GM18507 (cell line): ENCODE measurements at regions not wholly inside any gene's neighbourhood (a gene's known extent, or its start where the extent isn't known, plus 50 kb on each side); places are given as distances from the start of the nearest gene placed in this dataset.

Experiments
- DNase-seq: peaks from one replicate; pipeline ENCODE4 v3.0.0; 2011; ENCODE audit warnings: low read depth; ENCODE audit not compliant: insufficient read length; ENCODE audit errors: extremely low spot score
- FAIRE-seq: peaks from 2 replicates; lab custom pipeline; 2011; peaks lifted over from hg19 to GRCh38; lab: Jason Lieb, UNC

DNA sequence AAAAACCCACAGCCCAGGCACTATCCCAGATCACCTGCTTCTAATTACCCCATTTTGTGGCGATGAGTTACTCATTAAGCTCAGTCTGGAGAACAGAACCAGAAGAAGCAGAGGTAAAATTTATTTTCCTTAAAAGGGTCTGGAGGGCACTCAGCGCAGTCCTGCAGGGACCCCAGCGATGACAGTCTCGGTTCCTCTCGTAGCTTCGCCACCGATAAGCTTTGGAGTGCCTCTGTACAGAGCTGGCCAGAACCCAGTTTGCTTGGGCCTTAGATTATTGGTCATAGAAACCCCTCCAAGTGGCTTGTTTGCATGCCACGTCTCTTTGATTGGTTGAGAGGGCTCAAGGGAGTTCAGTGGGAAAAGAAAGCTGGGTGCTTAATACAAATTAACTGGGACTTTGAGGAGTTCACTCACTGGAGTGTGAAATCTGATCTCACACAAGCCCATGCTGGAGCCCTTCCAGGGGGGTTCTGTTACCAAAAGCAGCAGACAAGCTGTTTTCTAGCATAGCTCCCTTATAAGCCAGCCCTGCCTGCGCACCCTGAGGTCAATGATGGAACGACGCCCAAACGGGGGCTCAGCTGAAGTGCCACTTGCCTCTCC, 158.5 kb upstream of the ARID1B start:
- FAIRE-seq: no peak
- DNase-seq: no peak

DNA sequence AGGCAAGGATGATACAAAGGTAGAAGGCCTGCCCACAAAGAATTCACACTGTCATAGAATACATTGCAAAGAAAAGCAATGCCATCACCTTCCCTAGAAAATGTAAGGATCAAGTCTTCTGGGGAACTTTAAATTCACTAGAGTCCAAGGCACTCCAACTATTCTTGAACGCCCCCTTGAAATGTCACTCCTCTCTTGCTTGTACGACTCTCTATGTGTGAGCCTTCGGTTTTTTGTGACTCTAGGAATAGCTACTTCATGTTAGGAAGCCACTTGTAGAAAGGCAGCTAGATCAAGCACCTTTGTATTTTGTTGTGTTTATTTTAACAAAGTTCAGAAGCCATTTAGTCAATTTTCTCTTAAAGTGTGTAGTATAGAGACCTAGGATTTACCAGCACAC, 159.2 kb upstream of the ARID1B start:
- DNase-seq (no peak), FAIRE-seq (no peak)

DNA sequence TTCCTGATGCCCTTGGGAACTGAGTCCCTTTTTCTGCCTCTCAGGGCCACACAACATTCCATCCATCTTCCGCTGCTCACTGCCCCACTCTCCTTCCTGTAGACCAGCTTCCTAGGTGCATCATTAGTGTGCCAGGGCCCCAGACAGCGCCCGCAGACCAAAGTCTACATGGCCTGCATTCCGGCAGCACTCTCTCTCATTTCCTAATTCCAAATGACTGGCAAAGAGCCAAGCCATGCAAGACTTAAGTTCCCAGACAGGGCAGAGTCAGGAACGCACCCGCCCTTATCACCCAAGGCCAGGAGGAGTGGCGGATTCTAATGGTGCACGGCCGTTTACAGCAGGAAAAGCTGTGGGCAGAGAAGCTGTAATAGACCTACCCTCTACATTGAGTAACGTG, 159.8 kb upstream of the ARID1B start:
- DNase-seq: no peak

DNA sequence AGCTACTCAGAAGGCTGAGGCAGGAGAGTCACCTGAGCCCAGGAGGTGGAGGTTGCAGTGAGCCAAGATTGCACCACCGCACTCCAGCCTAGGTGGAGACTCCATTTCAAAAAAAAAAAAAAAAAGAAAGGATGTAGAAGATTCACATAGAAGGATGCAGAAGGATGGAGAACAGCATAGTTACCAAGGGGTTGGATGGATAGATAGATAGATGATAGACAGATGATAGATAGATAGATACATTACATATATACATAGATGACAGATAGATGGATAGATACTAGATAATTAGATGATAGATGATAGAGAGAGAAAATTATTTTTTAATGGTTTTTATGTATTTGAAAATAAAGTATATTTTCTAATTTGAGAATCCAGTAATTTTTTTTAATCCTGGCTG, 160.7 kb upstream of the ARID1B start:
- DNase-seq (no peak), FAIRE-seq (no peak)

More for the DNA sequence above, 159.8 kb upstream of the ARID1B start:
- no peak for FAIRE-seq

DNA sequence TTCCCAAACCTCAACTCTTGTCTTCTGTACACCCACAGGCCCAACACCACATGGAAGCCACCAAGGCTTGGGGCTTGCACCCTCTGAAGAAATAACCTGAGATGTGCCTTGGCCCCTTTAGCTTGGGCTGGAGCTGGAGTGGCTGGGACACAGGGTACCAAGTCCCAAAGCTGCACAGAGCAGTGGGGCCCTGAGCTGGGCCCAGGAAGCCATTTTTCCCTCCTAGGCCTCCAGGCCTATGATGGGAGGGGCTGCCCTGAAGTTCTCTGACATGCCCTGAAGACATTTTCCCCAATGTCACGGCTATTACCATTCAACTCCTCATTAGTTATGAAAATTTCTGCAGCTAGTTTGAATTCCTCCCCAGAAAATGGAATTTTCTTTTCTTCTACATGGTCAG, 163.2 kb upstream of the ARID1B start:
- FAIRE-seq: no peak
- no peak for DNase-seq

DNA sequence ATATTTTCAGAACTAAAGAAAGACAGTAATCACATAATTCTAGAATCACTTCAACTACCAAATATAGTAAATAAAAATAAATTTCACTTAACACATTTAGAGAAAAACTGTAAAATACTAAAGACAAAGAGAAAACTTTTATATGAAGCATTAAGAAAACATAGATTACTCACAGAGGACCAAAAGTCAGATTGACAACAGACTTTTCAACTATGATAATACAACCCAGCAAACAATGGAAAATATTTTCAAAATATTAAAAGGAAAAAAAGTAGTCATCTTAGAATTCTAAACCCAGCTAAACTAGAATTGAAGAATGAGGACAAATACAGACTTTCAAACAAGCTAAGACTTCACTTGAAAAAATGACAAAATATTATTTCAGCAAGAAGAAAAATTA, 164.8 kb upstream of the ARID1B start:
- FAIRE-seq (no peak), DNase-seq (no peak)

DNA sequence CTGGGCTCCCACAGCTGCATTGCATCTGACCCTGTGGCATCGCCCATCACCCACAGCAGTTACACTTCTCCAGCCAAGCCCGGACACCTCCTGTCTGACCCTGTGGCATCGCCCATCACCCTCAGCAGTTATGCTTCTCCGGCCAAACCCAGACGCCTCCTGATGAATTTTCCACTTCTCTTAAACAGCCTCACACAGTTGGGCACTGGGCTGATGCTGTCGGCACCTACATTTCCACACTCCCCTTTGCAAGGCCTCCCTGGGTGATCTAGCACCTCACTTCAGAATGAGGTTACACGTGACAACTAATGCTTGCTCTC, 175.2 kb upstream of the ARID1B start:
- no peak for DNase-seq
- FAIRE-seq: no peak

DNA sequence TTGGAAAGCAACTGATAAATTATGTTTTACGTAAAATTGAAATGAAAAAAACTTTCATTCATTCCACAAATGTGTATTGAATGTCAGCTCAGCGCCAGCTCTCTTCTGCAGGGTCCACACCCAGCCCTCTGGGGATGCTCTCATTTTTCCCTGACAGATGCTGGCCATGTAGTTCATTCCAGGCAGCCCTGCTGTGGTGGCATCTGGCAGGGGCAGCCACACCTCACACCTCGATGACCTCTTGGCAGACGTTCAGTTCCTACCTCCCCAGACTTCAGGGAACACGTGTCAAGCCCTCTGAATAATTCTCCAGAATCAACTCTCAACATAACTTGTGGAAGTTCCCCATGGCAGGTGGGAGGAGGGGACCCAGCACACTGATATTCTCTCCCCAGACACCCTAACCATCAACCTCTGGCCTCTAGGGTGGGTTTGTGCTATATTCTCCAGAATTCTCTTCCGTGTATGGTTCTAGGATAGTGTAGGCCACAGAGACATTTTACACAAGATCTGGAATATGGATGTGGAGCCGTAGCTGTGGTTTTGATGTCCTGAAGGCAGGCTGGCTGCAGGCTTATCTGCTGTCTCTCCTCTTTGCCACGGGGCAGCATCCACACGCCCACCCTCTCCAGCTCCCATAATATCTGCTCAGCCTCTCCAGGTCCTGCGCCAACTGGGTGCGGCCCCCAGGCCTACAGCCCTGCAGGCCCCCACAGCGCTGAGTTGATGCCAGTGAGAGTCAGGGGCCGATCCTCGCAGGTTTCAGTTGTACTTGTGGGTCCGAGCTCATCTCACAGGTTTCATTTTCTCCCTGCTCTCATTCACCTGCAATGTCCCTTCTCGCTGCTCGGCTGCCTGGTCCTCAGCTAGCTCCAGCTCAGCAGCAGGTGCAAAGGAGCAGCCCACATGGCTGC, 175.8 kb upstream of the ARID1B start:
- DNase-seq (no peak), FAIRE-seq (no peak)

DNA sequence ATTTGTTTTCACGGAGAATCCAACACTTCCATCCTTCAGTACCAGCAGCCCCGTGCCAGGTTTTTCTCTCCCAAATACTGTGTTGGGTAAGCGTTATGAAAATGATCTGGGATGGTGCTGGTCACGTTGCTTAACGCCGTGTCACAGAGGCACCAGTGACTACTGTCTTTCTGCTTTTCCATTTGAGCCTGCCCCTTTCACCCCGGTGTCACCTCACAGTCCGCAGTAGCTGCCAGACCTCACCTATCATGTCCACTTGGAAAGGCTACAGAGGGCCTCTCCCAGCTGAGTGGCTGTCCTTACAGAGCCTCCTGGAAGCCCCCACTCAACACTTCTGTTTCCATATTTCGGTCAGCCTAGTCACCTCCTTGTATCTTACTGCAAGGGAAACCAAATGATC, 176.5 kb upstream of the ARID1B start:
- FAIRE-seq (no peak), DNase-seq (no peak)

DNA sequence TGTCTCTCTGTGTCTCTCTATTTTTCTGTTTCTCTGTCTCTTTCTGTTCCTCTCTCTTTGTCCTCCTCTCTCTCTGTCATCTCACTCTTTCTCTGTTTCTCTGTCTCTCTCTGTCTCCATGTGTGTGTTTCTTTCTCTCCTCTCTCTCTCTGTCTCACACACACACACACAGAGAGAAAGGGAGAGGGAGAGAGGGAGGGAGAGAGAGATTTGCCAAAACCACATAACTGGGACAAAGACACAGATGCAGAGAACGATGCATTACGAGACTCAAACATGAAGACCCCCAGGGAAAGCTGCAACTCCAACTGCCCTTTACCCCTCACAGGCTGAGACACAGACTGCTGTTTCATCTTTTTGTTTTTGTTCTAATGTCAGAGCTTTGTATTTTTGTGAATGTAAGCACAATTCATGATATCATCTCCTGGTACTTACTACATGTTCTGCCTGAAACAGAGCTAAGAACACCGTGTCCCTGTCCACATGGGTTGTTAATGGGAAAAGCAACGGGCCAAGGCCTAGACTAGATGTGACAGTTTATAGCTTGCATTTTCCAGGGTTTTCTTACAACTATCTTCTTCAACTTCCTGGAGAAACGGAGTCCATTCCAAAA, 177.1 kb upstream of the ARID1B start:
- DNase-seq (no peak), FAIRE-seq (no peak)

DNA sequence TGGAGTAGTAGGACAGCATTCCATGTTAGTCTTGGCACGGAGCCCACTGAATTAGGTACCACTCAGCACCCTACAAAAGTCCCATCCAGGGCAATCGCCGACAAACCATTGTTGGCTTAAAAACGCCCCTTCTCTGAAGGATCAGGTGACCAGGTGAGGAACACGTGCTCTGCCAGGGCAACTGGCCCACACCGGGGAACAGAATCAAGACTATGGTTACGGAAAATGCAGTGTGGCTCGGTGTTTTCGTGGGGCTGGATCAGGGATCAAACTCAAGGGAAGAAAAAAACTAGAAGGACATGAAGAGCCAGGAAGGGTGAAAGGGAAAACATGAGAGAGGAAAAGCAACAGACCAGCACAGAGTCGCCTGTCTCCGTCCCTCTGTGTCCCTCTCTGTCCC, 177.8 kb upstream of the ARID1B start:
- no peak for DNase-seq
- no peak for FAIRE-seq

DNA sequence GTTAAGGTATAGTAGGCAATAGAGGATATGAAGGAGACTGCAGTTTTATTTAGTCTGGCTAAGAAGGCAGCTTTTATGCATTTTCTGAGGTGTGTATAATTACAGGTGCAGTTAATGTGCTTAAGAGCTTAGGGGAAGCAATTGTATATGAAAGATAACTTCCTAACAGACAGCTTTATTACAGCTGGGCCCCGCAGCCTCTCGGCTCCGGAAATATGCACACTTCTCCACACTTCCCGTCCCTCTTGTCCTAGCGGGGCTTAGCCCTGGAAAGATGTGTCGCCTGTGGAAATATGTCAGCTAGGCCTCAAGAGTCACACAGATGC, 178.4 kb upstream of the ARID1B start:
- DNase-seq (no peak), FAIRE-seq (no peak)

DNA sequence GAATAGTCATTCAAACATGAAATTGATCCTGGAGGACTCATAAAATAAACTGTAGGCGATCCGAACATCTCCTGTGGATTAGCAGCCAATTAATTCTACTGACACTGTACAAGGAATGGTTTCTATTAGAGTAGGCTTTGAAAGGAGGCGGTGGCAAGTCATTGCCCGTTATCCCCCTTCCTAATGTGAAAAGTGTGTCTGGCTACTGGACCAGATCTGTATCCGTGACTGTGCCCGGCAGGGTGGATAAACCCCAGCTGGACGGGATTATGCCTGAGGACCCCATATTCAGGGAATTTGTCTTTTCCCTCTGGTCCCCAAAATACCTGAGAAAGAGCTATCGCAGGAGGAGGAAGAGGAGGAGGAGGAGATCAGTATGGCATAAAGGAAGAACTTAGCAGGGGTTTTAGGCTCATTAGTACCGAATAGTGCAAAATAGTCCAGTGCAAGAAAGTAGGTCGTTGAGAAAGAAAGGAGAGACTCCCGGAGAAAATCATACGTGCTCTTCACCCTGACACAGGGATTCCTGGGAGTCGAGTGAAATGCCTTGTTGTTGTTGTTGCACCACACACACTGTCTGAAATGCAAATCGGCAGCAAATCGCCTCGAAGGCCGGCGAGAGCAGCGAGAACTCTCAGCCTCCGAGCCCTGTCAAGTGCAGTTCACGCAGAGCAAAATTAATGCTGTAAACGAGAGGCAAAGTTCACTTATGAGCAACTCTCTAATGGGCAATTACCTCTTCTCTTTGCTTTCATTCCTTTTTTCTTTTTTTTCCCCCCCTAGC, 178.9 kb upstream of the ARID1B start:
- FAIRE-seq: no peak
- DNase-seq: no peak

DNA sequence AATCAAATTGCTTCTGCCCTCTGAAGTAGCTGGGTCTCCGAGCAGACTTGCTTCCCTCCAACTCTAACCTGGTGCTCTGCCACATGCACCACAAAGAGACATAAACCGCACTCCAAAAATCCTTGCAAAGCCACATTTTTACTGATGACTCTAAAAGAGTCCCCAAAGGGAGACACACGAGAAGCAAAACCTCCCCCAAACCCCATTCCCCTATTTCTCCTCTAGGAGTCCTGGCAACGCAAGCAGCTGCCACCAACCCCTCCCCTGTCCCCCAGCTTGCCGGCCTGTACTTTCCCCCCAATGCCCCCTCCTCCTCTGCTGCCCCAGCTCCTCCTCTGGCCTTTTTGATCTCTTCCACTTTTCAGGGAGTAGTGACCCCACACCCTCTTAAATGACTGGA, 180.1 kb upstream of the ARID1B start:
- FAIRE-seq (no peak), DNase-seq (no peak)

DNA sequence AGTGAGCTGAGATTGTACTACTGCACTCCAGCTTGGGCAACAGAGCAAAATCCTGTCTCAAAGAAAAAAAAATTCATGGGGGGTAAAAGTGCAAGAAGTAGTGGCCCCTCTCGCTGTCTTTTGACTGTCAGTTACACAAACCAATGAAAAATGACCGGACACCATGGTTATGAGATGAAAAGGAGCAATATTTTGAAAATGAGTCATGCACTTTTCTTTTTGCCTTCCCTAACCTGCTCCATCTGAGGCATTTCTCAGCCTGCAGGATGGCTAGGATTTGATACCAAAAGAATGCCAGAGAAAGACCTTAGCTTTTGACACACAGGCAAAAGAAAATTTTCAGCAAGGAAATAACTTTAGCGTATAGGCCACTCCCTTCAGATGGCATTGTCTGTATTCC, 181.7 kb upstream of the ARID1B start:
- FAIRE-seq (no peak), DNase-seq (no peak)

DNA sequence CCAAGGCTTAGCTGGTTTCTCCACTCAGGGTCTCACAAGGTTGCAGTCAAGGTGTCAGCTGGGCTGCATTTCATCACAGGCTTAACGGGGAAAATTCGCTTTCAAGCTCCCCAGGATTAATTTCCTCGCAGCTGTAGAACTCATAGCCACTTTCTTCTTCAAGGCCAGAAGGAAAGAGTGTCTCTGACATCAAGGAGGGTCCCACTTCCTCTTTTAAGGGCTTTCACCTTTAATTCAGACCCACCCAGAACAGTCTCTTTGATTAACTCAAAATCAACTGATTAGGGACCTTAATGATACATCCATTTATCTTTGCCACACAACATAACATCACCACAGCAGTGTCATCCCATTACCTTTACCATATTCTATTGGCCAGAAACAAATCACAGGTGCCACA, 183.3 kb upstream of the ARID1B start:
- DNase-seq (no peak), FAIRE-seq (no peak)

DNA sequence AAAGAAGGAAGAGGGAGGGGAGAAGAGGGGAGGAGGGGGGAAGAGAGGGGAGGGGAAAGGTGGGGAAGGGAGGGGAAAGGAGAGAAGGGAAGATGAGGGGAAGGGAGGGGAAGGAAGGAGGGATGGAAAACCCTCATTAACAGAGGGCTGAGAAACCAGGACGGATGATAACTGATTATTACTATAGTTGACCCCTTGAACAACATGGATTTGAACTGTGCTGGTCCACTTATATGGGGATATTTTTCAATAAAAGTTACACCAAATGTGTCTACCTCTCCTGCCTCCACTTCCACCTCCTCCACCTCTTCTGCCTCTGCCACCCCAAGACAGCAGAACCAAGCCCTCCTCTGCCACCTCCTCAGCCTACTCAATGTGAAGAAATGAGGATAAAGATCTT, 184.1 kb upstream of the ARID1B start:
- FAIRE-seq: no peak
- no peak for DNase-seq

DNA sequence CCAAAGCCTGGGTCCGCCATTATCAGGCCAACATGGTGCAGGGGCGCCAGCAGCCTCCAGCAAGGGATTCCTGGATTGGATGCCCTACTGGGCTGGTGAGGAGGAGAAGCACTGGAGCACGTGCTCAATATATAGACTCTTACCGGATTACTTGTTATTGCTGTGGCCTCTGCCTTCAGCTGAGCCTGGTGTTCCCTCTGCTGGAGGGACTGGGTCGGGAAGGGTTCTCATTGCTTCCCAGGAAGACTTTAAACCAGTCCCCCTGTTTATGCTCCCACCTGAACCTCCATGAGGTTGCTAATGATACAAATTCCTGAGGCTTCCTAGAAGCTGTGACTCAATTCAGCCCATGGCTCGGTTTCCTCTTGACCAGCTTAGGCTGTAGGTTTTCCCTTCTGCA, 186.7 kb upstream of the ARID1B start:
- no peak for FAIRE-seq
- no peak for DNase-seq

DNA sequence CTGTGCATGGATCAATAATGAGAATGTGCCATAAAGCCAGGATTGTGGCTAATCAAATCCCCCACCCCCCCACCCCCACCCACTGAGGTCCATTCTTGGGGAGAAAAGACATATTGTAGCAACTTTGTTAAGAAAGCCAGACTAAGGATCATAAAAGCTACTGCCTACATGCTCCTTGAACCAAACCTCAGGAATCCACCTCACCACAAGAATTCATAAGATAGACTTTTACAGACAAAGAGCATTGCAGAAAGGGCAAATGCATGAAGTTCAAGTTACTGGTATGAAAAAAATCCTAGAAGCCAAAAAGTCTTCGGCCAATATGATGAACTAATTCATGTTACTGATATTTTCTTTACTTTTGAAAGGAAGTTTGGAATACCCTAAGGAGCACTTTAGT, 187.9 kb upstream of the ARID1B start:
- DNase-seq: no peak
- no peak for FAIRE-seq

DNA sequence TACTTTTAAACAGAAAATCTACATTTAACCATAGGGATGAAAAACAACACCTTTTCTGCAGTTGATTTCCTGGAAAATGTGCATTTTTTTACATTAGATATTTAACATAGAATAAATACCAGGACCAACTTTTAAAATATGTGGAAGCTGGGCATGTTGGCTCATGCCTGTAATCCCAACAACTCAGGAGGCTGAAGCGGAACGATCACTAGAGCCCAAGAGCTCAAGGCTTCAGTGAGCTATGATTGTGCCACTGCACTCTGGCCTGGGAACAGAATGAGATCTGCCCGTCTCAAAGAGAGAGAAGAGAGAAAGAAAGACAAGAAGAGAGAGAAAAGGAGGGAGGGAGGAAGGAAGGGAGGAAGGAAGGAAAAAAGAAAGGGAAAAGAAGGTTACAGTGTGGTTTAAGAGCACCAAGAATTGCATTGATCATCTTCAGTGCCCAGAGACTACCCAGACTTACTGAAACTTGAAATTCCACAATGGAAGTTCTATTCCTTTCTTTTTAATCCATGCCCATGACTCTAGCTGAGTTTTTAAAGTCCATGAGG, 189.4 kb upstream of the ARID1B start:
- FAIRE-seq: no peak
- DNase-seq: no peak
